SW480 (cell line): ENCODE measurements at regions not wholly inside any gene's neighbourhood (a gene's known extent, or its start where the extent isn't known, plus 50 kb on each side); places are given as distances from the start of the nearest gene placed in this dataset.
"Not testable (repeated sequence)": the region's sequence is repeated elsewhere in the genome, so short reads cannot be mapped to it uniquely, and the experiment has no call there.

Experiments
- DNase-seq: peaks from one replicate; pipeline ENCODE4 v3.0.0-alpha.2; 2016; ENCODE audit warnings: low spot score

- no peak for DNase-seq
Measured at GRCh38 chr7:53087274-53087673, 51.8 kb downstream of the POM121L12 start.

GRCh38 chr7:53094191-53094590 is 58.8 kb downstream of the POM121L12 start:
- DNase-seq = no peak

- no peak for DNase-seq
Measured at GRCh38 chr7:53094827-53095226, 59.4 kb downstream of the POM121L12 start.

- DNase-seq = no peak
Measured at GRCh38 chr7:53095731-53096501, 60.5 kb downstream of the POM121L12 start.

- no peak for DNase-seq
Measured at GRCh38 chr7:53100091-53100490, 64.7 kb downstream of the POM121L12 start.

GRCh38 chr7:53101026-53101425 is 65.6 kb downstream of the POM121L12 start:
- DNase-seq = no peak

- DNase-seq = no peak
Measured at GRCh38 chr7:53110425-53110824, 75.0 kb downstream of the POM121L12 start.

- DNase-seq = no peak
Measured at GRCh38 chr7:53111031-53111430, 75.6 kb downstream of the POM121L12 start.

GRCh38 chr7:53113424-53113823 is 78.0 kb downstream of the POM121L12 start:
- DNase-seq = no peak

- no peak for DNase-seq
Measured at GRCh38 chr7:53119514-53119941, 84.1 kb downstream of the POM121L12 start.

- DNase-seq = no peak
Measured at GRCh38 chr7:53121374-53121773, 85.9 kb downstream of the POM121L12 start.

GRCh38 chr7:53131697-53132096 is 96.3 kb downstream of the POM121L12 start:
- no peak for DNase-seq

GRCh38 chr7:53151496-53151895 is 116.1 kb downstream of the POM121L12 start:
- no peak for DNase-seq

- not testable (repeated sequence) for DNase-seq
Measured at GRCh38 chr7:53187184-53187583, 151.8 kb downstream of the POM121L12 start.

- no peak for DNase-seq
Measured at GRCh38 chr7:53191191-53191695, 155.8 kb downstream of the POM121L12 start.

GRCh38 chr7:53191836-53192443 is 156.5 kb downstream of the POM121L12 start:
- DNase-seq = no peak

GRCh38 chr7:53205006-53205405 is 169.6 kb downstream of the POM121L12 start:
- no peak for DNase-seq

- DNase-seq = no peak
Measured at GRCh38 chr7:53209129-53209528, 173.7 kb downstream of the POM121L12 start.

GRCh38 chr7:53214463-53214862 is 179.0 kb downstream of the POM121L12 start:
- no peak for DNase-seq

GRCh38 chr7:53218730-53219504 is 183.5 kb downstream of the POM121L12 start:
- no peak for DNase-seq

GRCh38 chr7:53229202-53229601 is 193.8 kb downstream of the POM121L12 start:
- DNase-seq = no peak

- no peak for DNase-seq
Measured at GRCh38 chr7:53237344-53237913, 202.0 kb downstream of the POM121L12 start.
